Esophagus muscularis mucosa (tissue), 4 donors: ENCODE measurements at regions not wholly inside any gene's neighbourhood (a gene's known extent, or its start where the extent isn't known, plus 50 kb on each side); places are given as distances from the start of the nearest gene placed in this dataset.

ENCODE experiments used
- DNase-seq: peaks from one replicate; pipeline ENCODE4 v3.0.0-alpha.2; 2017; ENCODE audit errors: extremely low spot score
- H3K27ac ChIP-seq, 4 donors: fragments of 200-600 bp; sonication (generic); replicated peaks in 1 of 4; 1 replicate in 3 of 4; 2 replicates in 1 of 4; pipeline ENCODE4 v1.5.1; 2016 to 2019; ENCODE audit warnings: mild to moderate bottlenecking in 1 of 4
- H3K27me3 ChIP-seq, 4 donors: fragments of 200-600 bp; sonication (generic); one replicate each; pipeline versions ENCODE4 v1.5.1 to v1.6.0; 2016 to 2019
- H3K36me3 ChIP-seq, 4 donors: fragments of 200-600 bp; sonication (generic); one replicate each; pipeline ENCODE4 v1.5.1; 2016 to 2019
- H3K4me1 ChIP-seq, 4 donors: fragments of 200-600 bp; sonication (generic); one replicate each; pipeline ENCODE4 v1.5.1; 2016 to 2019
- H3K4me3 ChIP-seq, 4 donors: fragments of 200-600 bp; sonication (generic); 1 replicate in 2 of 4; 2 replicates in 2 of 4; pipeline ENCODE4 v1.5.1; 2016 to 2019; ENCODE audit warnings: mild to moderate bottlenecking in 4 of 4, moderate library complexity in 1 of 4
- H3K9me3 ChIP-seq, 4 donors: fragments of 200-600 bp; sonication (generic); 1 replicate in 3 of 4; 2 replicates in 1 of 4; pipeline ENCODE4 v1.5.1; 2016 to 2019
- EP300 ChIP-seq: sonication (generic); formaldehyde crosslinking; IDR thresholded peaks from one replicate; pipeline ENCODE4 v1.6.1; 2017; ENCODE audit warnings: antibody characterized with exemption
- POLR2A ChIP-seq: fragments of 450-650 bp; IDR thresholded peaks from one replicate; pipeline ENCODE4 v1.6.1; 2017; ENCODE audit warnings: antibody characterized with exemption, moderate library complexity, mild to moderate bottlenecking, low read depth
- POLR2AphosphoS5 ChIP-seq, 2 donors: sonication (generic); formaldehyde crosslinking; IDR thresholded peaks; one replicate each; pipeline ENCODE4 v1.6.1; 2017; ENCODE audit warnings: antibody characterized with exemption in 2 of 2
- WGBS: methylation state at CpG from one replicate; pipeline ENCODE4 v1.1.5; 2018; 5-methylcytosine and 5-hydroxymethylcytosine counted together
- intact Hi-C: fragments of 100-400 bp; cut with DNase I; formaldehyde crosslinking; loops from one replicate; pipeline ENCODE4 v1.15.1; 2023
- small RNA-seq, 3 donors: library from RNA; depleted of rRNA; stranded (forward); fragments of <200 nt; gene quantifications; one replicate each; pipeline ENCODE3, GENCODE V24; 2016
- TF ChIP-seq, protein P1 (sequence below), 3 experiments: fragments of 200-600 bp in 2 of 3; fragments of 450-650 bp in 1 of 3; sonication (generic) in 2 of 3; IDR thresholded peaks; one replicate each; pipeline ENCODE4 v1.5.1; 2017 to 2019; ENCODE audit warnings: antibody characterized with exemption in 3 of 3, mild to moderate bottlenecking in 2 of 3, moderate library complexity in 1 of 3

DNA sequence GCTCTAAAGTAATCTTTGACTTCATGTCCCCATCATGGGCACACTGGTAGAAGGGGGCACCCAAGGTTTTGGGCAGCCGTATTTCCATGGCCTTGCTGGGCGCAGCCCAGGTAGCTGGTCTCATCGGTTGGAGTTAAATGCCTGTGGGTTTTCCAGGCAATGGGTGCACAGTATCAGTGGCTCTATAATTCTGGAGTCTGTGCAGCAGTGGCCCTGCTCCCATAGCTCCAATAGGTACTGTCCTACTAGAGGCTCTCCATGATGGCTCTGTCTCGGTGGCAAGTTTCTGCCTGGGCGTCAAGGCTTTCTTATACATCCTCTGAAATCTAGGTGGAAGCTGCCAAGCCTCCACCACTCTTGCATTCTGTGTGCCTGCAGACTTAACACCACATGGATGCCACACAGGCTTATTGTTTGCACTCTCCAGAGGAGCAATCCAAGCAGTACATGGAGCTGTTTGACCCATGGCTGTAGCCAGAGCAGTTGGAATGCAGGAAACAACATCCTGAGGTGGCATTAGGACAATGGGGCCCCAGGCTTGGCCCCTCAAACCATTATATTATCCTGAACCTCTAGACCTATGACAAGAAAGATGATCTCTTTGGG, 60.5 kb upstream of the UGT8 start:
- Histone ChIP-seq H3K27me3 (no peaks in the 10 kb centered on the region), H3K9me3 (no peaks in the 10 kb centered on the region), H3K36me3 (no peaks in the 10 kb centered on the region), H3K4me1 (no peaks in the 10 kb centered on the region), H3K27ac (no peak overlapping the region), H3K4me3 (no peak overlapping the region)
- WGBS, result 83% methylated on average over 3 of the region's 5 CpGs
- no peak for DNase-seq
- intact Hi-C loops, result no loop called here
- TF ChIP-seq EP300, result no peak
- no peak for TF ChIP-seq POLR2A
- TF ChIP-seq, protein P1, sequence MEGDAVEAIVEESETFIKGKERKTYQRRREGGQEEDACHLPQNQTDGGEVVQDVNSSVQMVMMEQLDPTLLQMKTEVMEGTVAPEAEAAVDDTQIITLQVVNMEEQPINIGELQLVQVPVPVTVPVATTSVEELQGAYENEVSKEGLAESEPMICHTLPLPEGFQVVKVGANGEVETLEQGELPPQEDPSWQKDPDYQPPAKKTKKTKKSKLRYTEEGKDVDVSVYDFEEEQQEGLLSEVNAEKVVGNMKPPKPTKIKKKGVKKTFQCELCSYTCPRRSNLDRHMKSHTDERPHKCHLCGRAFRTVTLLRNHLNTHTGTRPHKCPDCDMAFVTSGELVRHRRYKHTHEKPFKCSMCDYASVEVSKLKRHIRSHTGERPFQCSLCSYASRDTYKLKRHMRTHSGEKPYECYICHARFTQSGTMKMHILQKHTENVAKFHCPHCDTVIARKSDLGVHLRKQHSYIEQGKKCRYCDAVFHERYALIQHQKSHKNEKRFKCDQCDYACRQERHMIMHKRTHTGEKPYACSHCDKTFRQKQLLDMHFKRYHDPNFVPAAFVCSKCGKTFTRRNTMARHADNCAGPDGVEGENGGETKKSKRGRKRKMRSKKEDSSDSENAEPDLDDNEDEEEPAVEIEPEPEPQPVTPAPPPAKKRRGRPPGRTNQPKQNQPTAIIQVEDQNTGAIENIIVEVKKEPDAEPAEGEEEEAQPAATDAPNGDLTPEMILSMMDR (IDR thresholded peaks at IDR 0.05), result no peak
- no peak for TF ChIP-seq POLR2AphosphoS5 (IDR thresholded peaks at IDR 0.05)

GRCh38 chr4:114539985-114540384, 58.6 kb upstream of the UGT8 start:
- no peaks in the 10 kb centered on the region for H3K9me3 ChIP-seq
- H3K36me3 ChIP-seq, result no peaks in the 10 kb centered on the region
- DNase-seq, result no peak
- H3K27ac ChIP-seq, result no peak overlapping the region
- H3K4me3 ChIP-seq, result no peak overlapping the region
- H3K4me1 ChIP-seq, result no peaks in the 10 kb centered on the region
- intact Hi-C loops, result no loop called here
- H3K27me3 ChIP-seq, result no peaks in the 10 kb centered on the region
- TF ChIP-seq, protein P1 (IDR thresholded peaks at IDR 0.05), result no peak
- TF ChIP-seq POLR2AphosphoS5 (IDR thresholded peaks at IDR 0.05) (no peak), EP300 (no peak), POLR2A (no peak)

GRCh38 chr4:114547340-114548134, 51.1 kb upstream of the UGT8 start:
- TF ChIP-seq, protein P1 (IDR thresholded peaks at IDR 0.05), result no peak
- TF ChIP-seq EP300 (no peak), POLR2AphosphoS5 (IDR thresholded peaks at IDR 0.05) (no peak), POLR2A (no peak)
- intact Hi-C loops, result no loop called here
- 69% methylated on average over 2 of the region's 2 CpGs for WGBS

More at GRCh38 chr4:114547340-114548134, 51.1 kb upstream of the UGT8 start:
- Histone ChIP-seq H3K4me1 (no peaks in the 10 kb centered on the region), H3K27me3 (no peaks in the 10 kb centered on the region), H3K36me3 (no peaks in the 10 kb centered on the region), H3K4me3 (no peak overlapping the region), H3K27ac (no peak overlapping the region), H3K9me3 (no peaks in the 10 kb centered on the region)
- DNase-seq, result no peak

Small RNAs in the stretch of these regions (small RNA-seq; reads per million reads assigned to genes)
- gene AC093815.1, result 0 reads per million in 3 donors
